Body of pancreas (tissue), 4 donors: ENCODE measurements at regions not wholly inside any gene's neighbourhood (a gene's known extent, or its start where the extent isn't known, plus 50 kb on each side); places are given as distances from the start of the nearest gene placed in this dataset.

ENCODE experiments used
- CTCF ChIP-seq, 7 experiments: fragments of 450-650 bp in 4 of 7; fragments of 200-600 bp in 3 of 7; sonication (generic) in 3 of 7; IDR thresholded peaks; one replicate each; pipeline ENCODE4 v1.5.1; 2016 to 2019; ENCODE audit warnings: antibody characterized with exemption in 7 of 7
- POLR2A ChIP-seq, 3 donors: fragments of 450-650 bp; IDR thresholded peaks; one replicate each; pipeline ENCODE4 v1.6.1; 2016; ENCODE audit warnings: antibody characterized with exemption in 3 of 3, mild to moderate bottlenecking in 2 of 3

- TF ChIP-seq CTCF (IDR thresholded peaks at IDR 0.05) = no peak
- TF ChIP-seq POLR2A (IDR thresholded peaks at IDR 0.05) = no peak
These were observed 316.4 kb upstream of the CFAP20DC start for GRCh38 chr3:59366218-59366617.
